ENCODE measurements at regions not wholly inside any gene's neighbourhood (a gene's known extent, or its start where the extent isn't known, plus 50 kb on each side); places are given as distances from the start of the nearest gene placed in this dataset.

- DNase-seq (ENCODE audit: low read depth in 1 of 2, low spot score in 1 of 2), result no peak
- H3K27me3 ChIP-seq (ENCODE audit: insufficient read depth, poor library complexity, severe bottlenecking), result no peaks in the 10 kb centered on the region
- TF ChIP-seq REST (IDR thresholded peaks at IDR 0.05; ENCODE audit: insufficient replicate concordance, low read depth) (no peak), CTCF (IDR thresholded peaks at IDR 0.05; ENCODE audit: insufficient read depth, low read length) (no peak), POLR2AphosphoS5 (IDR thresholded peaks at IDR 0.05; ENCODE audit: low read depth) (no peak), GABPA (IDR thresholded peaks at IDR 0.05; ENCODE audit: low read depth) (no peak), SPI1 (IDR thresholded peaks at IDR 0.05; ENCODE audit: borderline replicate concordance, low read depth) (no peak)
Measured at GRCh38 chr5:97937846-97938245, 754.8 kb upstream of the RIOK2 start.

GRCh38 chr5:97943036-97943435 is 760.0 kb upstream of the RIOK2 start:
- TF ChIP-seq POLR2AphosphoS5 (IDR thresholded peaks at IDR 0.05; ENCODE audit: low read depth) (no peak), GABPA (IDR thresholded peaks at IDR 0.05; ENCODE audit: low read depth) (no peak), CTCF (IDR thresholded peaks at IDR 0.05; ENCODE audit: insufficient read depth, low read length) (no peak), REST (IDR thresholded peaks at IDR 0.05; ENCODE audit: insufficient replicate concordance, low read depth) (no peak), SPI1 (IDR thresholded peaks at IDR 0.05; ENCODE audit: borderline replicate concordance, low read depth) (no peak)
- Histone ChIP-seq H3K27ac (replicated peaks) (no peak overlapping the region), H3K27me3 (ENCODE audit: insufficient read depth, poor library complexity, severe bottlenecking) (no peaks in the 10 kb centered on the region), H3K4me3 (replicated peaks; ENCODE audit: insufficient read depth, low read length) (no peak overlapping the region)
- no peak for DNase-seq (ENCODE audit: low read depth in 1 of 2, low spot score in 1 of 2)

More at GRCh38 chr5:97937846-97938245, 754.8 kb upstream of the RIOK2 start:
- H3K4me3 ChIP-seq (replicated peaks; ENCODE audit: insufficient read depth, low read length), result no peak overlapping the region
- no peak overlapping the region for H3K27ac ChIP-seq (replicated peaks)

- TF ChIP-seq POLR2AphosphoS5 (IDR thresholded peaks at IDR 0.05; ENCODE audit: low read depth) (no peak), GABPA (IDR thresholded peaks at IDR 0.05; ENCODE audit: low read depth) (no peak), SPI1 (IDR thresholded peaks at IDR 0.05; ENCODE audit: borderline replicate concordance, low read depth) (no peak), CTCF (IDR thresholded peaks at IDR 0.05; ENCODE audit: insufficient read depth, low read length) (no peak), REST (IDR thresholded peaks at IDR 0.05; ENCODE audit: insufficient replicate concordance, low read depth) (no peak)
- no peaks in the 10 kb centered on the region for H3K27me3 ChIP-seq (ENCODE audit: insufficient read depth, poor library complexity, severe bottlenecking)
- no peak overlapping the region for H3K27ac ChIP-seq (replicated peaks)
- H3K4me3 ChIP-seq (replicated peaks; ENCODE audit: insufficient read depth, low read length), result no peak overlapping the region
- DNase-seq (ENCODE audit: low read depth in 1 of 2, low spot score in 1 of 2), result no peak
Measured at GRCh38 chr5:97951139-97951538, 768.1 kb upstream of the RIOK2 start.
